WI38 (cell line): ENCODE measurements at regions not wholly inside any gene's neighbourhood (a gene's known extent, or its start where the extent isn't known, plus 50 kb on each side); places are given as distances from the start of the nearest gene placed in this dataset.

Source experiments
- H3K4me3 ChIP-seq: 2 replicates; pipeline ENCODE4 v1.5.1; 2011; ENCODE audit warnings: low read depth, mild to moderate bottlenecking, control low read depth, low read length
- CTCF ChIP-seq: IDR thresholded peaks from 2 replicates; pipeline ENCODE4 v1.5.1; 2012; ENCODE audit warnings: low read depth, mild to moderate bottlenecking, control low read depth, low read length

GRCh38 chr5:113807427-113807991 is 294.0 kb downstream of the YTHDC2 start:
- no peak overlapping the region for H3K4me3 ChIP-seq
- no peak for TF ChIP-seq CTCF

GRCh38 chr5:113808956-113809355 is 295.5 kb downstream of the YTHDC2 start:
- H3K4me3 ChIP-seq: no peak overlapping the region
- no peak for TF ChIP-seq CTCF

GRCh38 chr5:113809626-113810025 is 296.1 kb downstream of the YTHDC2 start:
- no peak for TF ChIP-seq CTCF

GRCh38 chr5:113813466-113813865 is 300.0 kb downstream of the YTHDC2 start:
- H3K4me3 ChIP-seq: no peak overlapping the region
- TF ChIP-seq CTCF: no peak

More at GRCh38 chr5:113809626-113810025, 296.1 kb downstream of the YTHDC2 start:
- H3K4me3 ChIP-seq: no peak overlapping the region

- no peak for TF ChIP-seq CTCF
- no peak overlapping the region for H3K4me3 ChIP-seq
Measured at GRCh38 chr5:113817683-113818082, 304.2 kb downstream of the YTHDC2 start.

GRCh38 chr5:113823696-113824095 is 310.2 kb downstream of the YTHDC2 start:
- TF ChIP-seq CTCF: no peak
- no peak overlapping the region for H3K4me3 ChIP-seq

GRCh38 chr5:113824307-113824706 is 310.8 kb downstream of the YTHDC2 start:
- no peak overlapping the region for H3K4me3 ChIP-seq
- TF ChIP-seq CTCF: no peak
